HT-29 (cell line): ENCODE measurements at regions not wholly inside any gene's neighbourhood (a gene's known extent, or its start where the extent isn't known, plus 50 kb on each side); places are given as distances from the start of the nearest gene placed in this dataset.
"Not testable (repeated sequence)": the region's sequence is repeated elsewhere in the genome, so short reads cannot be mapped to it uniquely, and the experiment has no call there.

Source experiments
- DNase-seq: peaks from one replicate; pipeline ENCODE4 v3.0.0-alpha.2; 2015; ENCODE audit warnings: low spot score

DNA sequence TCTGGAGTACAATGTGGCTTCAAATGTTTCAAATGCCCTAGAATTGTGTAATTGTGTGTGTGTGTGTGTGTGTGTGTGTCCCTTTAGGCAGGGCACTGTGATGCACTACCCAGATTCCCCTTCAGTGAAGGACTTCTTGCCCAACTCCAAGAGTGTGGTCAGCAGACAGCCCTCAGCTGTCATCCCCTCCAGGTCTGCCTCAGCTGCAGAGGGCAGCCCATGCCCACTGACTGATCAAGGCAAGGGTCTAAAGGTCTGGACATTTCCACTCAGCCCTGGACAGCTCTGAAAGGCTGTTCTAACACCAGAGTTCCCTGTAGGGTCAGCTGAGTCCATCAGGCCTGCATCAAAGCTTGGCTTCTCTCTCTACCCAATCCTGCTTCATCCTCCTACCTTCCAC, 83.9 kb upstream of the USP9X start:
- DNase-seq, result no peak

DNA sequence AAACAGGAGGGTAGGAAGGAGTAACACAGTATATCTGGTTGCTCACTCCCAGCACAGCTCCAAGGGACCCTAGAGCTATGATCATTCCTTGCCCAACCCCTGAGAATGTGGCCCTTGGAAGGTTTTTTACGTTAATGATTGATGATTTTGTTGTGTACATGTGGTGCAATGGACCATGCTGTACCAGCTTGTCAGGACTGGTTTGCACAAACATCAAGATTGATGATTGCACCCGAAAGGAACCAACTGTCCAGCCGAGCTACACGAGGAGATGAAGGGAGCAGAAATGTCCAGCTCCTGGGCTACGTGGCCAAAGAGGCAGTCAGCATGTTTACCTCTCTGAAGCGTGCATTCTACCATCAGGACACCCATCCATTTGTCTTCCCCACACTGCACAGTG, 83.2 kb upstream of the USP9X start:
- no peak for DNase-seq

DNA sequence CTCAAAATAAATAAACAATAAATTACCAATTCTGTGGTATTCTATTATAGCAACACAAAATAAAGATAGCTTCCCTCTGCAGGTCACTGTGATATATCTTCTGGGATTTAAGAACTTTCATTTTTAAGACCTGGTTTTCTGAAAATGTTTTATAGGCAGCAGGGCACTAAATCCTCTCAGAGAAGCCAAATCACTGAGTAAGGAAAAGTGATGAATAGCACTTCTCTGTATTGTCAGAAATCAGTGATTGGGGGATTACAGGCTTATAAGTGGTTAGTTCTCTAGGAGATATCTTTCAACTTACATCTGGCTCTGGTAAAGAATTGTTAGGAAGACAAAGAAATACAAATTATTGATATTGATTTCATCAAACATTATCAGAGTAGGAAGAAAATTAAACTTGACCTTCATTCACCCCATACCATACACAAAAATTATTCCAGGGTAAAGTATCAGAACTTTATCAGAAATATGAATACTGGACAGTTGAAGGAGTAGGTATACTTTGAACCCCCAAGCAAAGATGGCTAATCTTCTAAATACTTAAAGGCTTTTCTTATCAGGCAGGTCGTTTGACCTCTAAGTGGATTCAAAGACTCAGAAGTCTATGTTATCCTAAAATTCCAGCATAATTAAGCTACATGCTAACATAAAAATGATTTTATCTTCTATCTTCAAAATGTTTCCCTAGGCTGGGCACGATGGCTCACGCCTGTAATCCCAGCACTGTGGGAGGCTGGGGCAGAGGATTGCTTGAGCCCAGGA, 81.6 kb upstream of the USP9X start:
- DNase-seq, result no peak

DNA sequence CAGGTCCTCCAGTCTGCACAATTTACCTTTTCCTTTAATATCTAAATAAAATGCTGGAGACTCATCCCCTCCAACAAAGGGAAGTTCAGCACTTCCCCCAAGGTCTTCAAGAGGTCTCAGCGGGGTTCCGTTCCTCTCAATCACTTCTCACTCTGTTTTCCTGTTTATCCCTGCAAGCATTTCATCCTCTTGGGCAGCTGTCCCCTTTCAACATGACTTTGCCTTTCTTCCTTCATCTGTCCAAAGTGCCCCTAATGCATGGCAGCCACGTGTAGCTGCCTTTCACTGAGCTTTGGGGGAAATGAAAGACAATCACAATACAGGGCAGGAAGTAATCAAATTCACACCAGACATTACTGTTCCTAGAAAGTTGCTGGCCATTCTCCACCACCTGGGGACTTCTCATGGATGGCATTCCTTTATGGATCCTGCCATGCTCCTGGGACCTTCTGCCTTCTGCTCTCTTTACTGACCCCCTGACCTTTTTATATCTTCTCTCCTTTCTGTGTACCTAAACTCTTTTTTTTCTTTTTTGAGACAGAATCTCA, 79.7 kb upstream of the USP9X start:
- no peak for DNase-seq

DNA sequence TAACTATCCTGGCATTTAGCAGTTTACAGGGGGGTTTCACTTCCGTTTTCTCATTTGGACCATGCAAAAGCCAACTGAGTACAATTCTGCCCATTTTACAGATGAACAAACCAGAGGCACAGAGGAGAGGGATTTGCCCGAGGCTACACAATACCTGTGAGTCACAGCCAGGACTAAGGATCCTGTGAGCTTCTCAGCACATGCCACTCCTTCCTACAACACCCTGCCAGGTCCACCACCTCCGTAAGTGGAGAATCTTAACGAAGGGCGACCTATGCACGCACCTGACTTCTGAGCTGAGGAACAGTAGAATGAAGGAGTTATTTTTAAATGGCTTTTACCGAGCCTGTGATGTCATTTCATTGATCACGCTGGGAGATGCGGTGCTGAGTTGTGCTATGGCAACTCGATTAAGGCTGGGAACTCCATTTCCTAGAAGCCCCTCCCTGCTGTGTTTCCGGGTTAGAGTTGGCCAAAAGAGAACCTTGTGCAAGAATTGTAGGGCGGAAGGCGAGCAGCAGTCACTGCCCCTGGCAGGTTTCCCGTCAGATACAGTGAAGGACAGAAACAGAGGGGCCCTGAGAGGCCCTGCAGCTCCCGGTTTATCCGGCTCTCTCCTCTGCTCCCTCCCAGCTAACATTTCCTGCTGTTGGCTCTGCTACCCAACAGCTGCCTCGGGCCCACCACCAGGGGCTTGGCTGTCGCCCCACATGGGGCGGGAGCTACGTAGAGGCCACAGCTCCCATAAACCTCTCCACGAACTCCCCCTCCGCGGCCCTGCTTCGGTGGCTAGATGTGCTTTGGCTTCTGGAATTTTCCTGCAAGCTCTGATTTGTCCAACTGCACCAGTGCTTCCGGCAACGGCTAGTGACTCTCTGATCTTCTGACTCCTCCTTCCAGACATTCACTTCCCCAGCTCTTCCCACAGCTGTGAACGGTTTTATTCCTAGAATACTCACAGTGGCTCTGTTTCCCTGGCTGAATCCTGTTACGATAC, 75.1 kb upstream of the USP9X start:
- DNase-seq, result peak; percentile 81

DNA sequence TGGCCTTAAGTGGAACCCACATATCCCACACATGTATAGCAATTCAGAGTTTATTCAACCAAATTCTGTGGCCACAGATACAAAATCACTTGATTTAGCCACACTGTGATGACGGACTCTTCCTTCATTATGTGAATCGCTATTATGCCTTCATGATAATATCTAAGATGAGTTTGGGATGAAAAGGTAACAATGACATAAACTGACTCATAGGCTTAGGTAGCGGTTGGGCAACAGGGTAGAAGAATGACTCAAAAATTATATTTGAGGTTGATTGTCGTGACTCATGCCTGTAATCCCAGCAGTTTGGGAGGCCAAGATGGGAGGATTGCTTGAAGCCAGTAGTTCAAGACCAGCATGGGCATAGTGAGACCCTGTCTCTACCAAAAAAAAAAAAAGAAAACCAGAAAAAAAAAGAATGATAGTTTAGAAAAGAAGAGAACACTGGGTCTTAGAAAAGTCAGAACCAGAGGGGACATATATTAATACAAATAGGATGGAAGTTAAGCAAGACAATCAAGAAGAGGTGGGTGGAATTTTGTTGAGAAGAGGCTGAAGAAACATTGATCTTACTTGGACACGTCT, 70.4 kb upstream of the USP9X start:
- DNase-seq, result no peak

DNA sequence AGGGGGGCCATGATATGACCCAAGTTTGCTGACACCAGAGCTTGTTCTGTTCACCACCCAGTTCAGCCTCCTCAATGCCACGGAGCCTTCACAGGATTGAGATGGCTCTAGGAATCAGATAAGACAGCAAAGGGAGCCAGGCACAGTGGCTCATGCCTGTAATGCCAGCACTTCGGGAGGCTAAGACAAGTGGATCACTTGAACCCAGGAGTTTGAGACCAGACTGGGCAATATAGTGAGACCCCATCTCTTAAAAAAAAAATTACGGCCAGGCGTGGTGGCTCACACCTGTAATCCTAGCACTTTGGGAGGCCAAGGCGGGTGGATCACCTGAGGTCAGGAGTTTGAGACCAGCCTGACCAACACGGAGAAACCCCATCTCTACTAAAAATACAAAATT, 67.5 kb upstream of the USP9X start:
- DNase-seq, result not testable (repeated sequence)

DNA sequence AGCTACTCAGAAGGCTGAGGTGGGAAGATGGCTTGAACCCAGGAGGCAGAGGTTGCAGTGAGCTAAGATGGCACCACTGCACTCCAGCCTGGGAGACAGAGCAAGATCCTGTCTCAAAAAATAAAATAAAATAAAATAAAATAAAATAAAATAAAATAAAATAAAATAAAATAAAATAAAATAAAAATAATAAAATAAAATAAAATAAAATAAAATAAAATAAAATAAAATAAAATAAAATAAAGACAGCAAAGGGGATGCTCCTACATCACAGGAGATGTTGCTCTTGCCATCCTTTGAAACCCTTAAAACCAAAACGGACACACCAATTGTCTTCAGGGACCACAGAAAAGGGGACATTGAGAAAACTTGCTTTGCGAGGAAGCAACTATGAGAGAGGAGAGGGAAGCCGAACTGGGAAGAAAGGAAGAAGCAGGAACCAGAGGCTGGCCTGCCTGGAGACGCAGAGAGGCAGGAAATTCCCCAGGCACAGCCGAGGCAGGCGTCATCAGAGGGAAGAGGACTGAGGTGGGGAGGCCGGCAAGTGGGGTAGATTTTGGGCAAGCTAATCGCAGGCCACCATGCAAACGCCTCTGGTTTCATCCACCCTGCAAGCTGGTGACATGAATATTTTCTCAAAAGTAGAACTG, 66.7 kb upstream of the USP9X start:
- not testable (repeated sequence) for DNase-seq

DNA sequence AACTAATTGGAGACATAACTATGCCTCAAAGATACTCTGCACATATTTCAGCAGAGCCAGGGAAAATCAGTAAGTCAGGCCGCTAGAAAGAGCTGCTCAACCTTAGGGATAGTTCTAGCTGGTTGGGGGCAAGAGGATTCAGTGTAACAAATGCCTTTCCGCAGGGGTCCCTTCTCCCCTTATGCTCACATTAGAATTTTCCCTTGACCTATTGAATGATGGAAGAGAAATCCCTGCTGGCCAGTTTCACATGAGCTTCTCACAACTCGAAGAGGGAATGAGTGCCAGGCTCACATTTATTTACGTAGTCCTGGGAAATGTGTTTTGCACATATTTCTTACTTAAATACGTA, 66.2 kb upstream of the USP9X start:
- no peak for DNase-seq

DNA sequence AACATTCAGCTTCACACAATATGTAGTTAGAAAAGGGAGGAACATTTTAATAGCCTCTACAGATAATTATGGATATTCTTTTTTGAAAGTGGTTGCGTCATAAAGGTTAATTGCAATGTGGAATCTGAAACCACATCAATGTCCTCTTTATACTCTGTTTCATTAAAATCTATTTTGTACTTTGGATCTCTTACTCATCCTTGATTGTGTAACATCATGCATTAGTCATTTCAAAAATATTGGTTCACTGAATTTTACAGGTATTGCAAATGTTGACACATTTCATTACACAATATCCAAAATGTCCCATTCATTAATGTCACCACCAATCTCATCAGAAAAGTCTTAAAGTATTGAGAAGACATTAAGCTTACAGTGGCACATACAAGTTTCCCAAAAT, 62.7 kb upstream of the USP9X start:
- DNase-seq, result peak; percentile 57

DNA sequence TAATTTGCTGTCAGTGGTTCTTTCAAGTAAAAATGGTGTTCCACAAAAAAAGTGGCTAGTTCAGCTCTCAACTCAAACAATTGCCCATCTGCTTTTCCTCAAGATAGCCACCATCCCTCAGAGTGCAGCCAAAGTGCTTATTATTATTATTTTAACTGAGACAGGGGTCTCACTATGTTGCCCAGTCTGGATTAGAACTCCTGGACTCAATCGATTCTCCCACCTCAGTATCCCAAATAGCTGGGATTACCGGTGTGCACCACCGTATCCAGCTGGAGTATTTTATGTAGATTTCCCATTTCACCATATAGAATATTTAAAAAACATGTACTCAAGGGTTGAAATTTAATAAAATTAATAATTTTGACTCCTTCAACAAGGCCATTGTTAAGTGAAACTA, 62.1 kb upstream of the USP9X start:
- DNase-seq, result no peak

DNA sequence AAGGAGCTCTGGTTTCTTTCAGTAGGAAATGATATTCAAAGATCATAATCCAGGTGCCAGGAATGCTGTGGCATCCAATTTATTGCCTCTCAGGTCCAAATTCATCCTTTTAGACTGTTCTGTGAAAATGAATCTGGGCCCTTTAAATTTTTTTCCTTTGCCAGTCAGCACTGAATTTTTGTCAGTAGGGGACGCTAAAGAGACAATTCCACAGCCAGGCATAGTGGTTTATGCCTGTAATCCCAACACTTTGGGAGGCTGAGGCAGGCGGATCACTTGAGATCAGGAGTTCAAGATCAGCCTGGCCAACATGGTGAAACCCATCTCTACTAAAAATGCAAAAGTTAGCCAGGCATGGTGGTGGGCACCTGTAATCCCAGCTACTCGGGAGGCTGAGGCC, 60.9 kb upstream of the USP9X start:
- not testable (repeated sequence) for DNase-seq

DNA sequence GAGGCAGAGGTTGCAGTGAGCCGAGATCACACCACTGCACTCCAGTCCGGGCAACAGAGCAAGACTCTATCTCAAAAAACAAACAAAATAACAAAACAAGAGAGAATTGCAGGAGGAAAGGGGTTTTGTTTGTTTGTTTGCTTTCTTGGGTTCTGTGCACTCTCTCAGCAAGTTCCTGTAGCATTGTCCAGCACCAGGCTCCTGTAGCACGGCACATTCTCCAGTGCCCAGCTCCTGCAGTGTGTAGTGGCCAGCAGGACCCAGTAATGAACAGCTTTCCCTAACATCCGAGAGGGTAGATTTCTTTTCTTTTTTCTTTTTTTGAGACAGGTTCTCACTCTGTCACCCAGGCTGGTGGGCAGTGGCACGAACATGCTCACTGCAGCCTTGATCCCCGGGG, 60.5 kb upstream of the USP9X start:
- no peak for DNase-seq

DNA sequence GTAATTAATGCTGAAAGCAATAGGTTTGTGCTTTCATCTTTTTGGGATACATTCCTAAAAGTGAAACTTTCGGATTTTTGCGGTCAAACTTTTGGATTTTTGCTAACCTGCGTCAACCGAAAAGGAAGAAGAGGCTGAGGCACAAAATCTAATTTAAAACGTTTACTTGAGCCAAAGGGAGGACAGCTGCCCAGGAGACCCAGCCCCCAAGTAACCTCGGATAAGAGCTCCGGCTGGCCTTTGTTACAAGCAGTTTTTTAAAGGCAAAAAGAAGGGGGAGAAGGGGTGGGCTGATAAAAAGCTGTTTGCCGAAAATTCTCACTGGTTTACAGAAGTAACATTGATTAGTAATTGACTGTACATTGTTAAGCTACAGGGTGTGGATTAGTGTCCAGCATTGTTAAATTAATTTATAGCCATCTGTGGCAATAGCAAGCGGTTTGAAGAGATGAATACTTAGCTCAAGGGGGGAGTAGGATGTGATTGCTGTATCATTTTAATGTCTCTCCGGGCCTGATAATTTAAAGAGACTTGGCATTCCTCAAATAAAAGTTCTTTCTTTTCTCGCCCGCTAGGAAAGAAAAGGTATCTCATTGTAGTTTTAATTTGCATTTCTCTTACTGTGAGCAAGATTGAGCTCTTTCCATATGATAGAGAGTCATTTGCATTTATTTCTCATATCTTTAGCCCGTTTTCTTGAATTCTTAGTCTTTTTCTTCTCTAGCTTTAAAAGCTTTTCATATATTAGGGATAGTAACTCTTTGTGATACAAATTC, 59.1 kb upstream of the USP9X start:
- no peak for DNase-seq

DNA sequence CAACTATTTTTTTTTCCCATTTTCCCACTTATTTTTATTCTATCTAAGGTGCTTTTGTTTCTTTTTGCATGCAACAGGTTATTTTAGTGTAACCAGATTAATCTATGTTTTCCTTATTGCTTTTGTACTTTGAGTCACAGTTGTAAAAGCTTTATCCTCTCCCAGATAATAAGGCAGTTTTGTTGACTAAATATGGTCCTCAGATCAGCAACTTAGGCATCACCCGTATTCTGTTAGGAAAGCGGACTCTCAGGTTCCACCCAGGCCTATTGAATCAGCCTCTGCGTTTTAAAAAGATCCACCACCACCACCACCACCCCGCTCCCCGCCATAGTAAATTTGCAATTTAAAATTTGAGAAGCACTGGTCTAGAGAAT, 58.6 kb upstream of the USP9X start:
- DNase-seq, result no peak

DNA sequence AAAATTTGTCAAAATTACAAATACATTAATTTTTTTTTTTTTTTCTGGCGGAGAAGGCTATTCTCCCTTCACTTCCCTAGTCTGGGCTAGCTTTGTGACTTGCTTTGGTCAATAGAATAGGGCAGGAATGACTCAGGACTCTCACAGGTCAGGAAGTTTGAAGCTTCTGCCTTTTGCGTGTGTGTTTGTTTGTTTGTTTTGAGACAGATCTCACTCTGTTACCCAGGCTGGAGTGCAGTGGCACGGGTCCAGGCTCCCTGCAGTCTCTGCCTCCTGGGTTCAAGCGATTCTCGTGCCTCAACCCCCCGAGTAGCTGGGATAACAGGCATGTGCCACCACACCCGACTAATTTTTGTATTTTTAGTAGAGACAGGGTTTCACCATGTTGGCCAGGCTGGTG, 55.9 kb upstream of the USP9X start:
- DNase-seq, result no peak

DNA sequence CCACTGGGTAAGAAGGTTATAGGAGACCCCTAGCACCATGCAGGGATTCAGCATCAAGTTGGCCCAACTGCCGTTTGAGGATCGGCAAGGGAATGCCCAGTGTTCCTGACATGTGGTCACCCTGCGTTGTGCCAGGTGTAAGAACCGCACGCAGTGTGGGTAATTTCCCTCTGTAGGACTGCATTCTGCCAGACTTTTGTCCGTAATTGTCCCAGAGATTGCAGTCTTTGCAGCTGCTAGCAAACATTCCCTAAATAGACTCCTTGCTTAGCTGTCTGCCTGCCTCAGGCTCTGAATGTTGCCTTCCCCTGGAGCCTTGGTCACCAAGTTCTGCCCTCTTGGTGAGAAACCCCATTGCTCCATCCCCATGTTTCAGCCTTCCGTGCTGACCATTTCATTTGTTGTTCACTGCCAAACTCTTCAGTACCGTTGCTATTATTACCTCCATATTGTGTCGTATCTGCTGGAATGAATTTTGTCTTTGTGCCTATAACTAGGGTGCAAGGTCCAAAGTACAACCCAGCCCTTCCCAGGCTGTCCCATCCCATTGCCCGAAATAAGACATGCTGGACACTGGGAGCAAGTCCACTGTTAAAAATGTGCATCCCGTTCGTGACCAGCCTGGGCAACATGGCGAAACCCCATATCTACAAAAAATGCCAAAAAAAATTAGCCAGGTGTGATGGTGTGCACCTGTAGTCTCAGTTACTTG, 53.8 kb upstream of the USP9X start:
- no peak for DNase-seq

DNA sequence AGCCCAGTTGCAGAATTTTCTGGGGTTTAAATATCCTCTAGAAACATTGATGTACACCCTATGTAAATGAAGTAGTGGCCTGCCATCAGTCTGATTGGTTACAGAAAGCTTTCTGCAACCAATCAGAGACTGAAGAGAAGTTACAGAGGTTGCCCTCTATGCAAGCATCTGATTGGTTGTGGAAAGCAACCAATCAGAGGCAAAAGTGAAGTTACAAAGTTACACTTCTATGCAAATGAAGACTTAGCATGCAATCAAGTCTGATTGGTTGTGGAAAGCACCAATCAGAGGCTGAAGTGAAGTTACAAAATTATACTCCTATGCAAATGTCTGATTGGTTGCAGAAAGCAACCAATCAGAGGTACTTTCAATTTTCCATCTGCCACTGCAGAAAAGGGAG, 51.9 kb upstream of the USP9X start:
- DNase-seq, result no peak

DNA sequence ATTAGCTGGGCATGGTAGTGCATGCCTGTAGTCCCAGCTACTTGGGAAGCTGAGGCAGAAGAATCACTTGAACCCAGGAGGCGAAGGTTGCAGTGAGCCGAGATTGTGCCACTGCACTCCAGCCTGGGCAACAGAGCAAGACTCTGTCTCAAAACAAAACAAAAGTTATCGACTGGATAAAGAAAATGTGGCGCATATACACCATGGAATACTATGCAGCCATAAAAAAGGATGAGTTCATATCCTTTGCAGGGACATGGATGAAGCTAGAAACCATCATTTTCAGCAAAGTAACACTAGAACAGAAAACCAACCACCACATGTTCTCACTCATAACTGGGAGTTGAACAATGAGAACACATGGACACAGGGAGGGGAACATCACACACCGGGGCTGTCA, 50.3 kb upstream of the USP9X start:
- not testable (repeated sequence) for DNase-seq
